ENCODE measurements at regions not wholly inside any gene's neighbourhood (a gene's known extent, or its start where the extent isn't known, plus 50 kb on each side); places are given as distances from the start of the nearest gene placed in this dataset.
"Not testable (repeated sequence)": the region's sequence is repeated elsewhere in the genome, so short reads cannot be mapped to it uniquely, and the experiment has no call there.

- H3K27me3 Mint-ChIP-seq = peaks cover 20% of the 10 kb centered on the region
- not testable (repeated sequence) for DNase-seq (ENCODE audit: low spot score in 2 of 2); H3K4me1 Mint-ChIP-seq; H3K27ac Mint-ChIP-seq (ENCODE audit: low read depth); H3K4me3 Mint-ChIP-seq; H3K9me3 Mint-ChIP-seq; ATAC-seq (replicated peaks; ENCODE audit: extremely low read depth, poor library complexity, severe bottlenecking); H3K36me3 Mint-ChIP-seq (ENCODE audit: insufficient read depth)
These were observed 60.3 kb upstream of the FBXL17 start for GRCh38 chr5:108442063-108442651.

- no peak overlapping the region for H3K4me3 Mint-ChIP-seq
- DNase-seq (ENCODE audit: low spot score in 2 of 2) = no peak
- H3K9me3 Mint-ChIP-seq = no peaks in the 10 kb centered on the region
- no peak for ATAC-seq (replicated peaks; ENCODE audit: extremely low read depth, poor library complexity, severe bottlenecking)
- H3K27ac Mint-ChIP-seq (ENCODE audit: low read depth) = no peak overlapping the region
- peaks cover 28% of the 10 kb centered on the region for H3K27me3 Mint-ChIP-seq
- peaks cover 2% of the 10 kb centered on the region for H3K36me3 Mint-ChIP-seq (ENCODE audit: insufficient read depth)
- peaks cover 8% of the 10 kb centered on the region for H3K4me1 Mint-ChIP-seq
These were observed 55.5 kb upstream of the FBXL17 start for GRCh38 chr5:108437425-108437824.

GRCh38 chr5:108436696-108437095 is 54.8 kb upstream of the FBXL17 start:
- Mint-ChIP-seq H3K36me3 (ENCODE audit: insufficient read depth) (peaks cover 2% of the 10 kb centered on the region), H3K9me3 (no peaks in the 10 kb centered on the region), H3K4me3 (no peak overlapping the region), H3K27ac (ENCODE audit: low read depth) (no peak overlapping the region), H3K4me1 (peaks cover 8% of the 10 kb centered on the region), H3K27me3 (peaks cover 33% of the 10 kb centered on the region)
- ATAC-seq (replicated peaks; ENCODE audit: extremely low read depth, poor library complexity, severe bottlenecking) (no peak), DNase-seq (ENCODE audit: low spot score in 2 of 2) (no peak)

GRCh38 chr5:108433600-108433999 is 51.7 kb upstream of the FBXL17 start:
- no peaks in the 10 kb centered on the region for H3K4me1 Mint-ChIP-seq
- H3K4me3 Mint-ChIP-seq = no peak overlapping the region
- ATAC-seq (replicated peaks; ENCODE audit: extremely low read depth, poor library complexity, severe bottlenecking) (no peak), DNase-seq (ENCODE audit: low spot score in 2 of 2) (no peak)
- no peaks in the 10 kb centered on the region for H3K9me3 Mint-ChIP-seq
- no peaks in the 10 kb centered on the region for H3K36me3 Mint-ChIP-seq (ENCODE audit: insufficient read depth)
- peaks cover 29% of the 10 kb centered on the region for H3K27me3 Mint-ChIP-seq
- no peak overlapping the region for H3K27ac Mint-ChIP-seq (ENCODE audit: low read depth)

GRCh38 chr5:108432024-108432423 is 50.1 kb upstream of the FBXL17 start:
- H3K4me3 Mint-ChIP-seq = no peak overlapping the region
- no peaks in the 10 kb centered on the region for H3K4me1 Mint-ChIP-seq
- ATAC-seq (replicated peaks; ENCODE audit: extremely low read depth, poor library complexity, severe bottlenecking) = no peak
- peaks cover 44% of the 10 kb centered on the region for H3K27me3 Mint-ChIP-seq
- no peak overlapping the region for H3K27ac Mint-ChIP-seq (ENCODE audit: low read depth)
- H3K36me3 Mint-ChIP-seq (ENCODE audit: insufficient read depth) = no peaks in the 10 kb centered on the region
- no peaks in the 10 kb centered on the region for H3K9me3 Mint-ChIP-seq
- DNase-seq (ENCODE audit: low spot score in 2 of 2) = no peak
